ENCODE measurements at regions not wholly inside any gene's neighbourhood (a gene's known extent, or its start where the extent isn't known, plus 50 kb on each side); places are given as distances from the start of the nearest gene placed in this dataset.

- TF ChIP-seq, protein P1, sequence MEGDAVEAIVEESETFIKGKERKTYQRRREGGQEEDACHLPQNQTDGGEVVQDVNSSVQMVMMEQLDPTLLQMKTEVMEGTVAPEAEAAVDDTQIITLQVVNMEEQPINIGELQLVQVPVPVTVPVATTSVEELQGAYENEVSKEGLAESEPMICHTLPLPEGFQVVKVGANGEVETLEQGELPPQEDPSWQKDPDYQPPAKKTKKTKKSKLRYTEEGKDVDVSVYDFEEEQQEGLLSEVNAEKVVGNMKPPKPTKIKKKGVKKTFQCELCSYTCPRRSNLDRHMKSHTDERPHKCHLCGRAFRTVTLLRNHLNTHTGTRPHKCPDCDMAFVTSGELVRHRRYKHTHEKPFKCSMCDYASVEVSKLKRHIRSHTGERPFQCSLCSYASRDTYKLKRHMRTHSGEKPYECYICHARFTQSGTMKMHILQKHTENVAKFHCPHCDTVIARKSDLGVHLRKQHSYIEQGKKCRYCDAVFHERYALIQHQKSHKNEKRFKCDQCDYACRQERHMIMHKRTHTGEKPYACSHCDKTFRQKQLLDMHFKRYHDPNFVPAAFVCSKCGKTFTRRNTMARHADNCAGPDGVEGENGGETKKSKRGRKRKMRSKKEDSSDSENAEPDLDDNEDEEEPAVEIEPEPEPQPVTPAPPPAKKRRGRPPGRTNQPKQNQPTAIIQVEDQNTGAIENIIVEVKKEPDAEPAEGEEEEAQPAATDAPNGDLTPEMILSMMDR (IDR thresholded peaks at IDR 0.05; ENCODE audit: poor library complexity), result no peak
- no peak for TF ChIP-seq EZH2 (IDR thresholded peaks at IDR 0.05; ENCODE audit: borderline replicate concordance)
- TF ChIP-seq EZH2phosphoT487 (IDR thresholded peaks at IDR 0.05; ENCODE audit: low read depth, severe bottlenecking, unreplicated experiment), result no peak
Observed at GRCh38 chr5:52587131-52587530, 200.6 kb upstream of the ITGA1 start.

Measured in hepatocyte (in vitro differentiated cells).